Esophagus muscularis mucosa (tissue), 3 donors: ENCODE measurements at regions not wholly inside any gene's neighbourhood (a gene's known extent, or its start where the extent isn't known, plus 50 kb on each side); places are given as distances from the start of the nearest gene placed in this dataset.

Experiments used
- CTCF ChIP-seq, 3 experiments: fragments of 200-600 bp in 2 of 3; fragments of 450-650 bp in 1 of 3; sonication (generic) in 2 of 3; IDR thresholded peaks; one replicate each; pipeline ENCODE4 v1.5.1; 2017 to 2019; ENCODE audit warnings: antibody characterized with exemption in 3 of 3, mild to moderate bottlenecking in 2 of 3, moderate library complexity in 1 of 3
- POLR2A ChIP-seq: fragments of 450-650 bp; IDR thresholded peaks from one replicate; pipeline ENCODE4 v1.6.1; 2017; ENCODE audit warnings: antibody characterized with exemption, moderate library complexity, mild to moderate bottlenecking, low read depth
- POLR2AphosphoS5 ChIP-seq, 2 donors: sonication (generic); formaldehyde crosslinking; IDR thresholded peaks; one replicate each; pipeline ENCODE4 v1.6.1; 2017; ENCODE audit warnings: antibody characterized with exemption in 2 of 2

- TF ChIP-seq CTCF (IDR thresholded peaks at IDR 0.05) (no peak), POLR2A (no peak), POLR2AphosphoS5 (IDR thresholded peaks at IDR 0.05) (no peak)
Measured at GRCh38 chr4:127548990-127549925, 83.5 kb upstream of the INTU start.
